ENCODE measurements at regions not wholly inside any gene's neighbourhood (a gene's known extent, or its start where the extent isn't known, plus 50 kb on each side); places are given as distances from the start of the nearest gene placed in this dataset.

- H4K8ac ChIP-seq (ENCODE audit: low read depth, low read length): no peak overlapping the region
- WGBS, 2 donors (ENCODE audit: extremely low coverage in 2 of 2, insufficient read length in 2 of 2, insufficient replicate concordance in 1 of 2): no CpG with 5 or more reads among the region's 4 CpGs
- H3K4ac ChIP-seq (ENCODE audit: low read length): no peak overlapping the region
Observed at GRCh38 chr7:53437336-53437735, 401.9 kb downstream of the POM121L12 start.

GRCh38 chr7:53446170-53446569 is 410.7 kb downstream of the POM121L12 start:
- H2BK120ac ChIP-seq (ENCODE audit: low read depth, low read length): no peak overlapping the region
- H3K9me3 ChIP-seq (replicated peaks in 1 of 2; ENCODE audit: control insufficient read depth in 2 of 2, insufficient read depth in 1 of 2, low read depth in 1 of 2, low read length in 2 of 2): no peaks in the 10 kb centered on the region
- H3K18ac ChIP-seq (ENCODE audit: low read length): no peak overlapping the region
- H2AFZ ChIP-seq (ENCODE audit: low read length): no peak overlapping the region
- H3K23ac ChIP-seq (ENCODE audit: low read depth, low read length, poor library complexity): no peak overlapping the region
- H3K79me1 ChIP-seq (ENCODE audit: low read depth, low read length): no peaks in the 10 kb centered on the region
- H3K4ac ChIP-seq (ENCODE audit: low read length): no peak overlapping the region
- H3K4me2 ChIP-seq (ENCODE audit: insufficient read depth, low read length, poor library complexity, severe bottlenecking): no peak overlapping the region
- H3K14ac ChIP-seq (ENCODE audit: low read length): no peak overlapping the region
- no peak overlapping the region for H2BK15ac ChIP-seq (ENCODE audit: low read length)
- H3K36me3 ChIP-seq (replicated peaks in 1 of 2; ENCODE audit: control insufficient read depth in 2 of 2, insufficient read depth in 2 of 2, low read length in 2 of 2): no peaks in the 10 kb centered on the region
- H3K27me3 ChIP-seq (ENCODE audit: control insufficient read depth in 3 of 3, insufficient read depth in 3 of 3, low read depth in 1 of 3, low read length in 3 of 3): no peaks in the 10 kb centered on the region
- no peak overlapping the region for H4K91ac ChIP-seq (ENCODE audit: low read depth, low read length, poor library complexity)
- H2BK12ac ChIP-seq (ENCODE audit: low read length): no peak overlapping the region
- H2BK5ac ChIP-seq (ENCODE audit: low read length): no peak overlapping the region
- H2AK5ac ChIP-seq (ENCODE audit: low read depth, low read length): no peak overlapping the region
- WGBS, 2 donors (ENCODE audit: extremely low coverage in 2 of 2, insufficient read length in 2 of 2, insufficient replicate concordance in 1 of 2): no CpG with 5 or more reads among the region's 3 CpGs
- no peak overlapping the region for H3K9ac ChIP-seq (ENCODE audit: low read depth, low read length, poor library complexity)
- H3K27ac ChIP-seq (replicated peaks; ENCODE audit: low read length): no peak overlapping the region
- H3K4me1 ChIP-seq (ENCODE audit: control insufficient read depth in 2 of 2, insufficient read depth in 1 of 2, low read depth in 1 of 2, low read length in 2 of 2): no peaks in the 10 kb centered on the region
- no peak overlapping the region for H3K4me3 ChIP-seq (ENCODE audit: low read length in 2 of 2)
- H4K8ac ChIP-seq (ENCODE audit: low read depth, low read length): no peak overlapping the region
- DNase-seq (ENCODE audit: low spot score): no peak

More at GRCh38 chr7:53437336-53437735, 401.9 kb downstream of the POM121L12 start:
- no peak overlapping the region for H2BK120ac ChIP-seq (ENCODE audit: low read depth, low read length)
- no peaks in the 10 kb centered on the region for H3K79me1 ChIP-seq (ENCODE audit: low read depth, low read length)
- H3K9me3 ChIP-seq (replicated peaks in 1 of 2; ENCODE audit: control insufficient read depth in 2 of 2, insufficient read depth in 1 of 2, low read depth in 1 of 2, low read length in 2 of 2): no peaks in the 10 kb centered on the region
- H3K27me3 ChIP-seq (ENCODE audit: control insufficient read depth in 3 of 3, insufficient read depth in 3 of 3, low read depth in 1 of 3, low read length in 3 of 3): no peaks in the 10 kb centered on the region
- H3K14ac ChIP-seq (ENCODE audit: low read length): no peak overlapping the region
- H3K36me3 ChIP-seq (replicated peaks in 1 of 2; ENCODE audit: control insufficient read depth in 2 of 2, insufficient read depth in 2 of 2, low read length in 2 of 2): no peaks in the 10 kb centered on the region
- no peak overlapping the region for H3K4me3 ChIP-seq (ENCODE audit: low read length in 2 of 2)
- H2AFZ ChIP-seq (ENCODE audit: low read length): no peak overlapping the region
- no peak overlapping the region for H2BK12ac ChIP-seq (ENCODE audit: low read length)
- H4K91ac ChIP-seq (ENCODE audit: low read depth, low read length, poor library complexity): no peak overlapping the region
- no peaks in the 10 kb centered on the region for H3K4me1 ChIP-seq (ENCODE audit: control insufficient read depth in 2 of 2, insufficient read depth in 1 of 2, low read depth in 1 of 2, low read length in 2 of 2)
- H2BK5ac ChIP-seq (ENCODE audit: low read length): no peak overlapping the region
- no peak for DNase-seq (ENCODE audit: low spot score)
- H3K9ac ChIP-seq (ENCODE audit: low read depth, low read length, poor library complexity): no peak overlapping the region
- H3K4me2 ChIP-seq (ENCODE audit: insufficient read depth, low read length, poor library complexity, severe bottlenecking): no peak overlapping the region
- H2BK15ac ChIP-seq (ENCODE audit: low read length): no peak overlapping the region
- H3K23ac ChIP-seq (ENCODE audit: low read depth, low read length, poor library complexity): no peak overlapping the region
- H2AK5ac ChIP-seq (ENCODE audit: low read depth, low read length): no peak overlapping the region
- no peak overlapping the region for H3K27ac ChIP-seq (replicated peaks; ENCODE audit: low read length)
- H3K18ac ChIP-seq (ENCODE audit: low read length): no peak overlapping the region

- no peaks in the 10 kb centered on the region for H3K9me3 ChIP-seq (replicated peaks in 1 of 2; ENCODE audit: control insufficient read depth in 2 of 2, insufficient read depth in 1 of 2, low read depth in 1 of 2, low read length in 2 of 2)
- no peak for DNase-seq (ENCODE audit: low spot score)
- no peaks in the 10 kb centered on the region for H3K36me3 ChIP-seq (replicated peaks in 1 of 2; ENCODE audit: control insufficient read depth in 2 of 2, insufficient read depth in 2 of 2, low read length in 2 of 2)
- no peak overlapping the region for H2AK5ac ChIP-seq (ENCODE audit: low read depth, low read length)
- H3K9ac ChIP-seq (ENCODE audit: low read depth, low read length, poor library complexity): no peak overlapping the region
- no peak overlapping the region for H3K4ac ChIP-seq (ENCODE audit: low read length)
- no peak overlapping the region for H4K91ac ChIP-seq (ENCODE audit: low read depth, low read length, poor library complexity)
- no peak overlapping the region for H2BK12ac ChIP-seq (ENCODE audit: low read length)
- no peak overlapping the region for H2AFZ ChIP-seq (ENCODE audit: low read length)
- no peaks in the 10 kb centered on the region for H3K4me1 ChIP-seq (ENCODE audit: control insufficient read depth in 2 of 2, insufficient read depth in 1 of 2, low read depth in 1 of 2, low read length in 2 of 2)
- no peak overlapping the region for H2BK15ac ChIP-seq (ENCODE audit: low read length)
- H3K27ac ChIP-seq (replicated peaks; ENCODE audit: low read length): no peak overlapping the region
- no peak overlapping the region for H2BK120ac ChIP-seq (ENCODE audit: low read depth, low read length)
- H4K8ac ChIP-seq (ENCODE audit: low read depth, low read length): no peak overlapping the region
- no peak overlapping the region for H3K18ac ChIP-seq (ENCODE audit: low read length)
- H3K4me2 ChIP-seq (ENCODE audit: insufficient read depth, low read length, poor library complexity, severe bottlenecking): no peak overlapping the region
- H3K23ac ChIP-seq (ENCODE audit: low read depth, low read length, poor library complexity): no peak overlapping the region
- no peaks in the 10 kb centered on the region for H3K79me1 ChIP-seq (ENCODE audit: low read depth, low read length)
- H3K4me3 ChIP-seq (ENCODE audit: low read length in 2 of 2): no peak overlapping the region
- no peak overlapping the region for H3K14ac ChIP-seq (ENCODE audit: low read length)
- H2BK5ac ChIP-seq (ENCODE audit: low read length): no peak overlapping the region
- WGBS, 2 donors (ENCODE audit: extremely low coverage in 2 of 2, insufficient read length in 2 of 2, insufficient replicate concordance in 1 of 2): no CpG with 5 or more reads among the region's 3 CpGs
- no peaks in the 10 kb centered on the region for H3K27me3 ChIP-seq (ENCODE audit: control insufficient read depth in 3 of 3, insufficient read depth in 3 of 3, low read depth in 1 of 3, low read length in 3 of 3)
Observed at GRCh38 chr7:53458636-53459035, 423.2 kb downstream of the POM121L12 start.

GRCh38 chr7:53466371-53466770 is 430.9 kb downstream of the POM121L12 start:
- H3K4ac ChIP-seq (ENCODE audit: low read length): no peak overlapping the region
- no peaks in the 10 kb centered on the region for H3K79me1 ChIP-seq (ENCODE audit: low read depth, low read length)
- no peak overlapping the region for H2AFZ ChIP-seq (ENCODE audit: low read length)
- H2BK15ac ChIP-seq (ENCODE audit: low read length): no peak overlapping the region
- H2BK120ac ChIP-seq (ENCODE audit: low read depth, low read length): no peak overlapping the region
- H3K4me3 ChIP-seq (ENCODE audit: low read length in 2 of 2): no peak overlapping the region
- H3K27ac ChIP-seq (replicated peaks; ENCODE audit: low read length): no peak overlapping the region
- DNase-seq (ENCODE audit: low spot score): no peak
- H2AK5ac ChIP-seq (ENCODE audit: low read depth, low read length): no peak overlapping the region
- H4K8ac ChIP-seq (ENCODE audit: low read depth, low read length): no peak overlapping the region
- no CpG with 5 or more reads among the region's 2 CpGs for WGBS, 2 donors (ENCODE audit: extremely low coverage in 2 of 2, insufficient read length in 2 of 2, insufficient replicate concordance in 1 of 2)
- H4K91ac ChIP-seq (ENCODE audit: low read depth, low read length, poor library complexity): no peak overlapping the region
- no peak overlapping the region for H2BK12ac ChIP-seq (ENCODE audit: low read length)
- no peak overlapping the region for H3K4me2 ChIP-seq (ENCODE audit: insufficient read depth, low read length, poor library complexity, severe bottlenecking)
- no peak overlapping the region for H3K23ac ChIP-seq (ENCODE audit: low read depth, low read length, poor library complexity)
- H3K9ac ChIP-seq (ENCODE audit: low read depth, low read length, poor library complexity): no peak overlapping the region
- no peaks in the 10 kb centered on the region for H3K27me3 ChIP-seq (ENCODE audit: control insufficient read depth in 3 of 3, insufficient read depth in 3 of 3, low read depth in 1 of 3, low read length in 3 of 3)
- no peak overlapping the region for H3K14ac ChIP-seq (ENCODE audit: low read length)
- H3K9me3 ChIP-seq (replicated peaks in 1 of 2; ENCODE audit: control insufficient read depth in 2 of 2, insufficient read depth in 1 of 2, low read depth in 1 of 2, low read length in 2 of 2): no peaks in the 10 kb centered on the region
- no peak overlapping the region for H2BK5ac ChIP-seq (ENCODE audit: low read length)
- no peaks in the 10 kb centered on the region for H3K4me1 ChIP-seq (ENCODE audit: control insufficient read depth in 2 of 2, insufficient read depth in 1 of 2, low read depth in 1 of 2, low read length in 2 of 2)
- no peak overlapping the region for H3K18ac ChIP-seq (ENCODE audit: low read length)
- no peaks in the 10 kb centered on the region for H3K36me3 ChIP-seq (replicated peaks in 1 of 2; ENCODE audit: control insufficient read depth in 2 of 2, insufficient read depth in 2 of 2, low read length in 2 of 2)

Data from neuronal stem cell (in vitro differentiated cells).